ENCODE measurements at regions not wholly inside any gene's neighbourhood (a gene's known extent, or its start where the extent isn't known, plus 50 kb on each side); places are given as distances from the start of the nearest gene placed in this dataset.

DNA sequence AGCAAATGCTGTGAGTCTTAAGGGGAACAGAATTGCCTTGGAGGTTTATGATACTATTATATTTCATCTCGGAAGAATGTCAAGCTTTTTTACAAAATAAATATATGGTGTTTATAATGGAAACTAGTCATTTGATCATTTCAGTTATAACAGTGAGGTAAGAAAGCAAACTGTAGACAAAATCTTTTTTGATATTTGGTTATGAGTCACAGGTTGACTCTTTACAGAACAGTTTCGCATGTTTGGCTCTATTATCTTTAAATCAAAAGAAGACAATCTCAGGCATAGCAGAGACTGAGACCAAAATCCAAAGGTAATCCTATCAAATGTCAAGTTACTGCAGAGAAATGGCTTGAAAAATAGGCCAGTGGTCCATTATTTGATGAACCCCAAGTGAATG lies 490.9 kb upstream of the MDFIC2 start:
- peaks cover 0 to 4% (median 0%) of the 10 kb centered on the region in 4 donors for H3K27me3 ChIP-seq (ENCODE audit: control insufficient read depth in 4 of 4, insufficient read depth in 4 of 4, low read length in 3 of 4)
- no peaks in the 10 kb centered on the region for H3K36me3 ChIP-seq (ENCODE audit: control insufficient read depth in 4 of 4, insufficient read depth in 3 of 4, low read depth in 1 of 4, low read length in 3 of 4)
- no peak overlapping the region for H3K4me3 ChIP-seq (ENCODE audit: low read depth in 1 of 3, low read length in 3 of 3)
- no peak overlapping the region for H3K9ac ChIP-seq (ENCODE audit: low read depth in 1 of 2, low read length in 2 of 2)
- no peak for TF ChIP-seq EGR1 (IDR thresholded peaks at IDR 0.05; ENCODE audit: low read depth in 2 of 2)
- no peak for TF ChIP-seq SP1 (IDR thresholded peaks at IDR 0.05)
- no peak for TF ChIP-seq JUND (IDR thresholded peaks at IDR 0.05)
- TF ChIP-seq RXRA (IDR thresholded peaks at IDR 0.05) = no peak
- TF ChIP-seq YY1 (IDR thresholded peaks at IDR 0.05) = no peak
- no peak for TF ChIP-seq FOXA1 (IDR thresholded peaks at IDR 0.05)
- no peak for TF ChIP-seq CTCF (IDR thresholded peaks at IDR 0.05; ENCODE audit: low read depth, low read length, missing input control)
- TF ChIP-seq HNF4G (IDR thresholded peaks at IDR 0.05) = no peak
- TF ChIP-seq FOXA2 (IDR thresholded peaks at IDR 0.05) = no peak
- H3K4me1 ChIP-seq (ENCODE audit: control insufficient read depth in 4 of 4, insufficient read depth in 4 of 4, low read length in 3 of 4) = no peaks in the 10 kb centered on the region
- WGBS = 63% methylated on average over 2 of the region's 2 CpGs
- no peak for DNase-seq (ENCODE audit: low spot score)
- H3K9me3 ChIP-seq (ENCODE audit: control insufficient read depth in 4 of 4, low read length in 3 of 4) = no peaks in the 10 kb centered on the region
- H3K27ac ChIP-seq (ENCODE audit: low read depth in 1 of 2, low read length in 2 of 2) = no peak overlapping the region

DNA sequence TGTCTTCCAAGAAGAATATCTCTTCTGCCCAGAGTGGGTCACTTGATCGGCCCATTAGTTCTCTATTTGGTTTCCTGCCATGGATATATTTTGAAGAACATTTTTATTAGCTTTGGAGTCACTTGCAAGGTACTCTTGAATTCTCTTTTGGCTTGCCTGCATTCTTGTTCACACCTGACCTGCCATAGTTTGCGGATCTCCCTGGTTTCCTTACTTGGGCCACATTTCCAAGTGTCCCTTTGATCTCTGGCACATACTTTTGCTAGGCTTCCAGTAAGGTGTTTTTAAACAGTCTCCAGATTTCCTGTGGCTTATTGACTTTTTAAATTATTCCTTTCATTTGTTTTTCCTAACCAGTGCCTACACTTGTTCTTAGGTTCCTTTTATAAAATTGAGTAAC lies 488.5 kb upstream of the MDFIC2 start:
- TF ChIP-seq RAD21 (IDR thresholded peaks at IDR 0.05) = no peak
- no peak for TF ChIP-seq MAX (IDR thresholded peaks at IDR 0.05)
- TF ChIP-seq TAF1 (conservative IDR thresholded peaks at IDR 0.05) = no peak
- TF ChIP-seq NR2F2 (IDR thresholded peaks at IDR 0.05) = no peak
- TF ChIP-seq CTCF (IDR thresholded peaks at IDR 0.05; ENCODE audit: low read depth, low read length, missing input control) = no peak
- TF ChIP-seq HNF4A (conservative IDR thresholded peaks at IDR 0.05) = no peak
- TF ChIP-seq RXRA (IDR thresholded peaks at IDR 0.05) = no peak
- no peak for TF ChIP-seq HNF4G (IDR thresholded peaks at IDR 0.05)
- no peak for TF ChIP-seq YY1 (IDR thresholded peaks at IDR 0.05)
- no peak for TF ChIP-seq FOXA2 (IDR thresholded peaks at IDR 0.05)
- TF ChIP-seq, protein P1, sequence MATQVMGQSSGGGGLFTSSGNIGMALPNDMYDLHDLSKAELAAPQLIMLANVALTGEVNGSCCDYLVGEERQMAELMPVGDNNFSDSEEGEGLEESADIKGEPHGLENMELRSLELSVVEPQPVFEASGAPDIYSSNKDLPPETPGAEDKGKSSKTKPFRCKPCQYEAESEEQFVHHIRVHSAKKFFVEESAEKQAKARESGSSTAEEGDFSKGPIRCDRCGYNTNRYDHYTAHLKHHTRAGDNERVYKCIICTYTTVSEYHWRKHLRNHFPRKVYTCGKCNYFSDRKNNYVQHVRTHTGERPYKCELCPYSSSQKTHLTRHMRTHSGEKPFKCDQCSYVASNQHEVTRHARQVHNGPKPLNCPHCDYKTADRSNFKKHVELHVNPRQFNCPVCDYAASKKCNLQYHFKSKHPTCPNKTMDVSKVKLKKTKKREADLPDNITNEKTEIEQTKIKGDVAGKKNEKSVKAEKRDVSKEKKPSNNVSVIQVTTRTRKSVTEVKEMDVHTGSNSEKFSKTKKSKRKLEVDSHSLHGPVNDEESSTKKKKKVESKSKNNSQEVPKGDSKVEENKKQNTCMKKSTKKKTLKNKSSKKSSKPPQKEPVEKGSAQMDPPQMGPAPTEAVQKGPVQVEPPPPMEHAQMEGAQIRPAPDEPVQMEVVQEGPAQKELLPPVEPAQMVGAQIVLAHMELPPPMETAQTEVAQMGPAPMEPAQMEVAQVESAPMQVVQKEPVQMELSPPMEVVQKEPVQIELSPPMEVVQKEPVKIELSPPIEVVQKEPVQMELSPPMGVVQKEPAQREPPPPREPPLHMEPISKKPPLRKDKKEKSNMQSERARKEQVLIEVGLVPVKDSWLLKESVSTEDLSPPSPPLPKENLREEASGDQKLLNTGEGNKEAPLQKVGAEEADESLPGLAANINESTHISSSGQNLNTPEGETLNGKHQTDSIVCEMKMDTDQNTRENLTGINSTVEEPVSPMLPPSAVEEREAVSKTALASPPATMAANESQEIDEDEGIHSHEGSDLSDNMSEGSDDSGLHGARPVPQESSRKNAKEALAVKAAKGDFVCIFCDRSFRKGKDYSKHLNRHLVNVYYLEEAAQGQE (IDR thresholded peaks at IDR 0.05) = no peak
- TF ChIP-seq FOXA1 (IDR thresholded peaks at IDR 0.05) = no peak
- no peak for TF ChIP-seq EGR1 (IDR thresholded peaks at IDR 0.05; ENCODE audit: low read depth in 2 of 2)
- 77% methylated on average over 2 of the region's 2 CpGs for whole genome bisulfite sequencing

More for the DNA sequence above, 488.5 kb upstream of the MDFIC2 start:
- Histone ChIP-seq H3K9me3 (ENCODE audit: control insufficient read depth in 4 of 4, low read length in 3 of 4) (peaks cover 0 to 4% (median 0%) of the 10 kb centered on the region in 4 donors), H3K9ac (ENCODE audit: low read depth in 1 of 2, low read length in 2 of 2) (no peak overlapping the region), H3K27ac (ENCODE audit: low read depth in 1 of 2, low read length in 2 of 2) (no peak overlapping the region), H3K27me3 (ENCODE audit: control insufficient read depth in 4 of 4, insufficient read depth in 4 of 4, low read length in 3 of 4) (peaks cover 0 to 4% (median 0%) of the 10 kb centered on the region in 4 donors), H3K4me3 (ENCODE audit: low read depth in 1 of 3, low read length in 3 of 3) (no peak overlapping the region), H3K36me3 (ENCODE audit: control insufficient read depth in 4 of 4, insufficient read depth in 3 of 4, low read depth in 1 of 4, low read length in 3 of 4) (no peaks in the 10 kb centered on the region), H3K4me1 (ENCODE audit: control insufficient read depth in 4 of 4, insufficient read depth in 4 of 4, low read length in 3 of 4) (no peaks in the 10 kb centered on the region)
- no peak for DNase-seq (ENCODE audit: low spot score)

All from liver (tissue), 8 donors.